ENCODE measurements at regions not wholly inside any gene's neighbourhood (a gene's known extent, or its start where the extent isn't known, plus 50 kb on each side); places are given as distances from the start of the nearest gene placed in this dataset.

DNA sequence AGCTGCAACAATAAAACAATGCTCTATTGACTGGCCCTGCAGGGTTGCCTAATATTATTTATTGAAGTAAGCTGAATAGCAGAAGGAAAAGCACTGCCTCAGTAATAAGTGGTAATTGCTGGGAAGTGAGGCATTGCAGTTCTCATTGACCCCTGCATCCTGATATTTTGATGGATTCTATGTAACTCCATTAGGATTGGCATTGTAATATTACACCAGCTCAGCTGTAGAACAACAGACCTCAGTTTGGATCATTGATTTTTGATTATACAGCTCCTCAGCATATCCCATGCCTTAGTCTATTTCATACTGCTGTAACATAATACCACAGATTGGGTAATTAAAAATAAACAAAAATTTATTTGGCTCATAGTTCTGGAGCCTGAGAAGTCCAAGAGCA lies 650.6 kb upstream of the SALL1 start:
- H3K4me1 Mint-ChIP-seq: no peaks in the 10 kb centered on the region
- no peak for ATAC-seq (replicated peaks)
- H3K36me3 Mint-ChIP-seq: no peaks in the 10 kb centered on the region
- DNase-seq: no peak
- no peaks in the 10 kb centered on the region for H3K27me3 Mint-ChIP-seq
- H3K27ac Mint-ChIP-seq: no peak overlapping the region
- H3K9me3 Mint-ChIP-seq: peaks cover 0 to 4% of the 10 kb centered on the region in 2 donors
- no peak overlapping the region for H3K4me3 Mint-ChIP-seq

DNA sequence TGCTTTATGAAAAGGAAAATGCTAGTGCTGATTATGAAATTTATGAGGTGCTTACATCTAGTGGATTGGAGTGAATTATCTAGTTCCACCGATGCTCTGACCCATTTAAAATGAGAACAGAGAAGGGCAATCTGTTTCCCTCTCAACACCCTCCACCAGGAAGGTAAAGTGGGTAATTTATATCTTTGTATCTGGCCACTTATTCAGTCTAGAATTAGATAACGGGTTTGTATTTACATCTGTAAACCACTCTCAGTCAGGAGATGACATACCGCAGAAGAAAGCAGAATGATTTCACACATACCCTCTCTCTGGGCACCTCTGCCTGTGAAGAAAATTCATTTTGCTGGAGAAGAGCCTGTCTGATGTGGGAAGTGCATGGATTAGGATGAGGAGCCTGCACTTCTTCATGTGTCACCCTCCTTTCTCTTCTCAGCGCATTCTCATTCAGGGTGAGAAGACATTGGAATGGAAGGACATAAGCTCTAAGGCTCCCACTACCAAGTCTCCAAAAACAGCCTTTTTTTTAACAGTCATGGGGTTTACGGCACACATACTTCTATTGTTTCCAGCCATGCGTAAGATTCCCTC lies 646.7 kb upstream of the SALL1 start:
- Mint-ChIP-seq H3K27me3 (no peaks in the 10 kb centered on the region), H3K27ac (no peak overlapping the region), H3K4me1 (no peaks in the 10 kb centered on the region), H3K4me3 (no peak overlapping the region), H3K36me3 (no peaks in the 10 kb centered on the region), H3K9me3 (peaks cover 0 to 4% of the 10 kb centered on the region in 2 donors)
- ATAC-seq (replicated peaks) (no peak), DNase-seq (no peak)

DNA sequence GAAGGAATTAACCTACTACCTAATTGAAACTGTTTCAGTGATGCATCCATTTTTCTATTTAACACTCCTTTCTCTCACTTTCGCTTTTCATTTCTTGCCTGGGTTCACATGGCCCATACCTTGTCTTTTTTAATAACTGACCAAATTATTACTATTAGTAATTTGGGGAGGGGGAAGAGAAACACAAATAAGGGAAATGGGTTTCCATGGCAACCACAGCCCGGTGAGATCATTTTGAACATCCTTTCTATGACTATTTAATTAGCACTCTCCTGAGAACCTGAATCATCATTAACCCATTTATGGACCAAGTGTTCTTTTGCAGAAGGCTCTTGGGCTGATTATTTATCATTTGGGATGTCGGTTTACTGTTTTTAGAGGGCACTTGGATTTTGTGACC lies 628.2 kb upstream of the SALL1 start:
- ATAC-seq (replicated peaks): no peak

DNA sequence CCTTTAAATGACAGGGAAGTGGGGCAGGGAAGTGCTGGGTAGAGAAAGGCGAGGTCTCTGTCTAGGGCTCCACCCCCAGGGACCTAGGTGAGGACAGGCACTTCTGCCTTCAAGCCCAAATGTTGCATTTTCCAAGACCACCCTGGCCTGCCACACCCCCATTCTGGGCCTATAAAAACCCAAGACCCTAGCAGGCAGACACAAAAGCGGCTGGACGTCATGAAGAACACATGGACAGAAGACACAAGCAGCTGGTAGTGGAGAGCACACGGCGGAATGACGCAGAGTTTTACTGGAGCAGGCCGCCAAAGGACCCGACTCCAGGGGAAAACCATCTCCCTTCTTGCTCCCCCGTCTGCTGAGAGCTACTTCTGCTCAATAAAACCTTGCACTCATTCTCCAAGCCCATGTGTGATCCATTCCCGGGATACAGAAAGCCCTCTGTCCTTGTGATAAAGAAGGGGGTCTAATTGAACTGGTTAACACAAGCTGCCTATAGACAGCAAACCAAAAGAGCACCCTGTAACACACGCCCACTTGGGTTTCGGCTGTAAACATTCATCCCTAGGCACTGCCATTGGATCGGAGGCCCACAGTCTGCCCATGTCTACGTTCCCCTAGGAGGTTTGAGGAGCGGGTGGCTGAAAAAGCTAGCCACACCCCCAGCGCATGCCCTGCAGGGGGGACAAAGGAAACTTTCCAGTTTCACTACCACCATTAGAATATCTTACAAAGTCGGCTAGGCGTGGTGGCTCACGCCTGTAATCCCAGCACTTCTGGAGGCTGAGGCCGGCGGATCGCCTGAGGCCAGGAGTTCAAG lies 622.2 kb upstream of the SALL1 start:
- DNase-seq: no peak
- Mint-ChIP-seq H3K4me3 (no peak overlapping the region), H3K4me1 (no peaks in the 10 kb centered on the region), H3K36me3 (no peaks in the 10 kb centered on the region), H3K27me3 (no peaks in the 10 kb centered on the region), H3K9me3 (peaks cover 2 to 3% of the 10 kb centered on the region in 2 donors), H3K27ac (no peak overlapping the region)
- no peak for ATAC-seq (replicated peaks)

More for the DNA sequence above, 628.2 kb upstream of the SALL1 start:
- Mint-ChIP-seq H3K4me3 (no peak overlapping the region), H3K27ac (no peak overlapping the region), H3K4me1 (no peaks in the 10 kb centered on the region), H3K27me3 (no peaks in the 10 kb centered on the region), H3K36me3 (no peaks in the 10 kb centered on the region), H3K9me3 (peaks cover 0 to 2% of the 10 kb centered on the region in 2 donors)
- DNase-seq: no peak

DNA sequence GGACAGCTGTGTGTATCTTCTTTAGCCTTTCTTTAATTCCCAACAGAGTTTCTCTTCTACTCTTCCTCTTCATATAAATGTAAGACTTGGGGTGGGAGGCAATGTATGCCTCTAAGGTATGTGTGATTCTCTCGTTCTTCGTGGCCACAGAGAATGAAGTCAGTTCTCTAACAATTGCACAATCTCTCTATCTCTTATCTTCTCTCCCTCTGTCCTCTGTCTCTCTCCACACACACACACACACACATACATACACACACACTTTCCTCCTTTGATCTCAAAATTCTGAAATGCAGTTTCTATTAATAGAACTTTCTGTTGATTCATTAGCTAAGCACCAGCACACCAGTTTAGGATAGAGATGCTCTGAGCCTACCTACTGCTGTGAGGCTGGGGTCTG lies 615.7 kb upstream of the SALL1 start:
- no peaks in the 10 kb centered on the region for H3K36me3 Mint-ChIP-seq
- H3K4me1 Mint-ChIP-seq: peaks cover 3 to 5% of the 10 kb centered on the region in 2 donors
- ATAC-seq (replicated peaks) (no peak), DNase-seq (no peak)
- no peak overlapping the region for H3K4me3 Mint-ChIP-seq
- peaks cover 15 to 16% of the 10 kb centered on the region in 2 donors for H3K27me3 Mint-ChIP-seq
- no peaks in the 10 kb centered on the region for H3K9me3 Mint-ChIP-seq
- no peak overlapping the region for H3K27ac Mint-ChIP-seq

DNA sequence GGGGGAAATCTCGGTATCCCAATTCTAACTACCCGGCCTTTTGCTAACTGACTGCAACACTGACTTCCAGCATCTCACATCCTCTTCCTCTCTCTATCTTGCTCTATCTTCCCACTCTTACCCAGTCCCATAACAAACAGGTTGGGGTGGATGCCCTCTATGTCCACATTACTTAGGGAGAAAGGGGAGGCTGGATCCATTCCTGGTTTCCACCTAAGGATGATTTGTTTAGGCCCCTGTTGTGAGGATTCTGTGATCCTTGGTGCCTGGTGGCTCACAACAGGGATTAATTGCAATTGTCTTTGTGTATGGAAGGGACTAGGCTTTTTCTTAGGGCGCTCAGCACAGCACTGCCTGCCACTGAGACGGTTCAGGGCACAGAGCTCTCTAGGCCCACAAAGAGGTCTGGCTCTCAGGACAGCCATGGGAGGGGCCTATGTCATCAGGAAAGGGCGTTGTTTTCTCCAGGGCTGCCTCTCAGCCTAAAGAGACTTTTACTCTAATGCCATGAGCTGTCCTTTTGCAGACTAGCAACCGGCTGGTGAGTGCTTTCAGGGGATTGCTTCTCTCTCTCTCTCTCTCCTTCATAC lies 612.1 kb upstream of the SALL1 start:
- peaks cover 3 to 5% of the 10 kb centered on the region in 2 donors for H3K4me1 Mint-ChIP-seq
- no peak overlapping the region for H3K27ac Mint-ChIP-seq
- DNase-seq (no peak), ATAC-seq (replicated peaks) (no peak)
- H3K4me3 Mint-ChIP-seq: no peak overlapping the region
- H3K9me3 Mint-ChIP-seq: no peaks in the 10 kb centered on the region
- H3K36me3 Mint-ChIP-seq: no peaks in the 10 kb centered on the region
- peaks cover 15 to 27% of the 10 kb centered on the region in 2 donors for H3K27me3 Mint-ChIP-seq

DNA sequence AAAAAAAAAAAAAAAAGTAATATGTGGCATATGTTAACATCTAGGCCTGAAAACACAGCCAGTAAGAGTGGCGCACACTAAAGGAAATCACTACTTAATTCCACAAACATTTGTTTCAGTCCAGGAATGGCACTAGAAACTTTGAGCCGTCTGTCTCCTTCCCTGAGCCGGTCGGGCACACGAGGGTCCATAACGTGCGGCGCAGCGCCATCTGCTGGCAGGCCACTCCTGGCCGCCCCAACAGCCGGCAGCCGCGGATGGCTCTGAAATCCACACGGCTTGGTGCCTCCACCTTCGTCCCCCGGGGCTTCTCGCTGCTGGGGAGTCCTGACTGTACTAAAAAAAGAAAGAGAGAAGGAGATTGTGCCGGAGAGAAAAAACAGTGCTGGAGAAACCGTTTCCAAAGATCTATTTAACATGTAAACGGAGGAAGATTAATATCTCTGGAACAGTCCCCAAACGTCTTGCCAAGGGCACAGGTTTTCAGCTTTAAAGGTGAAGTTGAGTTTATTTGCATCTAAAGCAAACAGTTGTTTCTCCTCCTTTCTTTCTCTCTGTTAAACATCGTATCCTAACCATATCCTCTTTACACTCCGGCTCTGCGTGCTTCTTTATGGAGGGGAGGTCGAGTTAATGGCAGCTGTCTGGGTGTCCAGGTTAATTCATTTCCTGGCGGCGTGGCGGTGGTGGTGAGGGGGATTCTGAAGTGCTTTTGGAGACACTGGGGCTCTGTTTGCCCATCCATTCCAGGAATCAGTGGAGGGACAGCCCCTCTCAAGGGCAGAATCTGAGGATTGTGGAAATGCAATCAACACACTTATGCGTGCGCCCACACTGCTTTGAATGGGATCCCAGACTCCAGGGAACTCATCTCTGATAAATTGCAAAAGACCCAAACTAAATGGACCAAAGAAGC lies 611.3 kb upstream of the SALL1 start:
- ATAC-seq (replicated peaks): peak; percentile 81 to 82
- no peak overlapping the region for H3K4me3 Mint-ChIP-seq
- peak; percentile 33 for DNase-seq
- H3K9me3 Mint-ChIP-seq: no peaks in the 10 kb centered on the region
- H3K36me3 Mint-ChIP-seq: no peaks in the 10 kb centered on the region
- no peak overlapping the region for H3K27ac Mint-ChIP-seq
- H3K27me3 Mint-ChIP-seq: peaks cover 15 to 27% of the 10 kb centered on the region in 2 donors
- H3K4me1 Mint-ChIP-seq: peaks cover 3 to 5% of the 10 kb centered on the region in 2 donors

DNA sequence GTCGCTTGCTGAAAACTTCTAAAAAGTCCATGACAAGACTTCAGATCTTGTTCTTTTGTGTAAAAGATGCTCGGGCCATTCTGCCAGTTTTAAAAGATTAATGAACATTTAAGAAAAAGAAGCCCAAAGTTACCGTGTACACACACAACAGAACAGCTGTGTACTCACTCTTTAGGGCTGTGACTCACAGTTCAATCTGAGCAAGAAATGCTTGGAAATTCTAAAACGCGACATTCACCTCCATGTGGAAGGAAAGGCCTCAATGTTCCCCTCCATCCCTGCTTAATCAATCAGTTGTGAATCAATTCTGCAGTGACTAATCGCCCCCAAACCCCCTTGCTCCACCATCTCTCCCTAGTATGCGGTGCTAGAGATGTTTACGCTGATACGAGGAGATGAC lies 609.9 kb upstream of the SALL1 start:
- Mint-ChIP-seq H3K27ac (no peak overlapping the region), H3K4me1 (peaks cover 3 to 5% of the 10 kb centered on the region in 2 donors), H3K9me3 (no peaks in the 10 kb centered on the region), H3K27me3 (peaks cover 11 to 27% of the 10 kb centered on the region in 2 donors), H3K36me3 (no peaks in the 10 kb centered on the region), H3K4me3 (no peak overlapping the region)
- ATAC-seq (replicated peaks): no peak
- DNase-seq: no peak

DNA sequence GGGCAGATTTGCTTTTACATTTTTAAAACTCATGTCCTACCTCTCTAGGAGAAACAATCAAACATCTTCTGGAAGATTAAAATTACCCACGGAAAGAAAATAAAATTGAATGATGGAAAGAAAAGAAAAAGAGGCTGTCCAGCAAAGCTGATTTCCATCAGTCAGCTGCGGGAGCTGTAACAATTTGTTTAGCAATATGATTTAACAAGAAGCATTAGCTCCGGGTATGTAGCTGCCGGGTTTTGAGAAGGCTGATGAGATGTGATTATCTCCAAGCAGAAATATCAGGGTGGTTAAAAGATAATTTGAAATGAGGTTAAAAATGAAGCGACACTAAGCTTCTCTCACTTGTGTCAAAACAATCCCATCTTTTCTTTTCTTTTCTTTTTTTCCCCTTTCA lies 608.9 kb upstream of the SALL1 start:
- Mint-ChIP-seq H3K4me3 (no peak overlapping the region), H3K9me3 (no peaks in the 10 kb centered on the region), H3K27ac (no peak overlapping the region), H3K27me3 (peaks cover 16 to 30% of the 10 kb centered on the region in 2 donors), H3K36me3 (no peaks in the 10 kb centered on the region), H3K4me1 (peaks cover 3 to 5% of the 10 kb centered on the region in 2 donors)
- ATAC-seq (replicated peaks): no peak
- DNase-seq: no peak

DNA sequence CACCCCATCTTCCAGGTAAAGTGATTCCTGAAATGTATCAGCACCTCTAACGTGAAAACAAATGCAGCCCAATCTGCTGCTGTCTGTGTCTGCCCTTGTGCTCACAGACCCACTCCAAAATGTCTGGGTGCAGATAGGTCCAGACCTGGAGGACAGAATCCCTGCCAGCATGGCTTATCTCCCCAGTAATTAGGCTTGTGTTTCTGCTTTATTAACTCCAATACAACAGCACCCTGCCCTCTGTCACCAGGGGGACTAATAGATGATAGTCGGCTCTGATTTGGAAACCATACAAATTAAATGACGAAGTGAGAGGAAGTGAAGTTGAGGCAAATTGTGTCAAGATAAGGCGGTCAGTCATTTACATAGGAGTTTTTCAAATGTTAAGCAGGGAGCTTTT lies 608.3 kb upstream of the SALL1 start:
- DNase-seq (no peak), ATAC-seq (replicated peaks) (no peak)
- Mint-ChIP-seq H3K27ac (no peak overlapping the region), H3K4me3 (no peak overlapping the region), H3K4me1 (peaks cover 3 to 5% of the 10 kb centered on the region in 2 donors), H3K36me3 (no peaks in the 10 kb centered on the region), H3K27me3 (peaks cover 19 to 37% of the 10 kb centered on the region in 2 donors), H3K9me3 (no peaks in the 10 kb centered on the region)

DNA sequence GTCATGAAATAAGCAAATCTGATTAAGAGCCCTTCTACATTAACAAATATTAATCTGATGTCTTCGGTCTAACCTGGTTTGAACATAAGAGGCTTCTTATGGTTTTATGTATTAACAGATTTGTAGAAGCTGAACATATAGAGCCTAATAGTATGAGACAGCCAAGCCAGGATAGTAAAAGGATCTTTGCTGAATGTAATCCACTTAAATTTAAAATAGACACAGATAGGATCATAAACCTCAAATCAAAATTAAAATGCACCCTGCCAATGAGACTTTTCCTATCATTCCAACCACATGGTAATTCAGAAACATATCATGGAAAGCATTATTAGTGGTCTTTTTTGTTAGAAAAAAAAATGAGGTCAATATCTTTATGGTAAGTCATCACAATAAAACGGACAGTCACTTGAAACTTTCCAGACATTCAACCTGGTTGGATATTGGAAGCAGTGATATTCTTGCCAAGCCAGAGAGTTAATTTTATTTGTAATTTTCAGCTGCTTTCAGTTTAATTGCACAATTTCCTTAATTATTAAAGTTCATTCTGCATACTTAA lies 606.9 kb upstream of the SALL1 start:
- no peak overlapping the region for H3K27ac Mint-ChIP-seq
- H3K4me3 Mint-ChIP-seq: no peak overlapping the region
- no peaks in the 10 kb centered on the region for H3K36me3 Mint-ChIP-seq
- no peaks in the 10 kb centered on the region for H3K9me3 Mint-ChIP-seq
- DNase-seq: no peak
- peaks cover 16 to 39% of the 10 kb centered on the region in 2 donors for H3K27me3 Mint-ChIP-seq
- H3K4me1 Mint-ChIP-seq: peaks cover 3 to 5% of the 10 kb centered on the region in 2 donors
- ATAC-seq (replicated peaks): no peak

DNA sequence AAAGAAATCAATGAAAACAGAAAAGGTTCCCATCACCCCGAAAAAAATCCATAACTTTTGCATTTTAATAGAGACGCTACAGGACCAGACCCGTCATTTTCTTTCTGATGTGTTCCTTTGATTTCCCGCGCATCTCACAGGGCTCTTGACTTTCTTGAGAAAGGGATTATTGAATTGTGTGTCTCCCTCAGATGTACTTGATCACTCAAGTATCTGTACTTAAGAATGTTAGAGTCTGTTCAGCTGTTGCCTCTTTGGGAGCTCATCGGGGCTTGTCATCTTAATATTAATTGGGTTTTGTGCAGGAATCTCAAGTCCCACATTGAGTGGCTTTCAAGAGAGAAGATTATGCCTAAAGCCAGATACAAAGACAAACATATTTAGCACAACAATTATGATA lies 606.4 kb upstream of the SALL1 start:
- no peaks in the 10 kb centered on the region for H3K9me3 Mint-ChIP-seq
- H3K4me1 Mint-ChIP-seq: peaks cover 3 to 5% of the 10 kb centered on the region in 2 donors
- H3K27ac Mint-ChIP-seq: no peak overlapping the region
- DNase-seq (no peak), ATAC-seq (replicated peaks) (no peak)
- H3K36me3 Mint-ChIP-seq: no peaks in the 10 kb centered on the region
- H3K27me3 Mint-ChIP-seq: peaks cover 14 to 34% of the 10 kb centered on the region in 2 donors
- no peak overlapping the region for H3K4me3 Mint-ChIP-seq

DNA sequence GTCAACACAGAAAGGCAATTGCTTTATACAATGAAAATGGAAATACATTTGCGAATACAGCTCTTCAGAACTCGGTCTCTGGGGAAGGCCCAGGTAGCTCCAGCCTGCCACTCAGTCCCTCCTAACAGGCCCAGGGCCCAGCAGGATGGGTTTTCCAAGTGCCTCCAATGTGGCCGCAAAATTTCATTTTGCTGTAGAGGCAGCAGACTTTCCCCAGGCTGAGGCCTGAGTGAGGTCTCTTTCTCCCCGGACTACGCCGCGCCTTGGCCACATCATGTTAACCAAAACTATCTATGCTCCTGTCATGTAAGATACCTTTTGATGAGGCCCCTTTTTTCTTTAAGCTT lies 606.0 kb upstream of the SALL1 start:
- no peak overlapping the region for H3K27ac Mint-ChIP-seq
- peaks cover 10 to 30% of the 10 kb centered on the region in 2 donors for H3K27me3 Mint-ChIP-seq
- peaks cover under 1 to 2% of the 10 kb centered on the region in 2 donors for H3K4me1 Mint-ChIP-seq
- ATAC-seq (replicated peaks): no peak
- H3K4me3 Mint-ChIP-seq: no peak overlapping the region
- H3K36me3 Mint-ChIP-seq: no peaks in the 10 kb centered on the region
- H3K9me3 Mint-ChIP-seq: no peaks in the 10 kb centered on the region
- no peak for DNase-seq
